SU-DHL-6 (cell line): ENCODE measurements at regions not wholly inside any gene's neighbourhood (a gene's known extent, or its start where the extent isn't known, plus 50 kb on each side); places are given as distances from the start of the nearest gene placed in this dataset.

Experiments
- EZH2phosphoT487 ChIP-seq: fragments of 200-600 bp; sonication (generic), shearing (Covaris generic); conservative IDR thresholded peaks from 2 replicates; pipeline ENCODE4 v1.6.1; 2018; ENCODE audit warnings: mild to moderate bottlenecking, antibody characterized with exemption, low read length, moderate library complexity, mixed read lengths
- TF ChIP-seq, protein P1 (sequence below): fragments of 200-600 bp; sonication (generic); IDR thresholded peaks from one replicate; pipeline ENCODE4 v1.5.1; 2017; ENCODE audit warnings: antibody characterized with exemption, mild to moderate bottlenecking, low read length, moderate library complexity; ENCODE audit not compliant: insufficient read depth, poor library complexity, severe bottlenecking

DNA sequence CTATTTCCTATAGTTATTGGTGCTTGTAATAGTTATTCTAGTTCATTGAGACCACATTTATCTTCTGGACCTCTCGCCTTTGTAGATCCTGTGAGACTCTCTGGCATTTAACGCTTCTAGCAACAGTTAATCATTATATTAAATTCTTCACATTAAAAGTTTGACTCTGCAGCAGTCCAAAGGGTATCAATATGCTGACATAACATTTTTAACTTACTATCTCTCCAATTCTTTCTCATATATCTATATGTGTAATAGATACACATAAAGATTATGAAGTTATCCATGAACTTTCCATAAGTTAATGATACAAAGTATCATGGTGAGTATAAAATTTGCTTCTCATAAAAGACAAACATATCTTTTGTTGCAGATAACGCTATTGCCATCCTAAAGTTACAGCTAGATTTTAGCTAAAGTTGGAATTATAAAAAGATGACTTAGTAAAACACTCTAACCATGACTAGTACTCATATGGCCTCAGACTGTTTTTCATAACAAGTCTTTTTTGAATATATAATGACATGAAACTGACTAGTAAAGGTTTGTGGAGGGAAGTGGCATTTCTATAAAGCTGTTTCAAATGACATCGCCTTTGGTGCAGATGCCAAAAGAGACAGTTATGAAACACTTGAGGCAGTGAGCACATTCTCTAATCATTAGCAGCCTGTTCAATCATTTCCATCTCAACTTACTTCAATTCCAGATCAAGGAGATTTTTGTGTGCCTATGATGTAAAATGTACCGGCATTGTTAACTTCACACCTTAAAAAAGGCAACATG, 379.3 kb upstream of the CBLB start:
- TF ChIP-seq, protein P1, sequence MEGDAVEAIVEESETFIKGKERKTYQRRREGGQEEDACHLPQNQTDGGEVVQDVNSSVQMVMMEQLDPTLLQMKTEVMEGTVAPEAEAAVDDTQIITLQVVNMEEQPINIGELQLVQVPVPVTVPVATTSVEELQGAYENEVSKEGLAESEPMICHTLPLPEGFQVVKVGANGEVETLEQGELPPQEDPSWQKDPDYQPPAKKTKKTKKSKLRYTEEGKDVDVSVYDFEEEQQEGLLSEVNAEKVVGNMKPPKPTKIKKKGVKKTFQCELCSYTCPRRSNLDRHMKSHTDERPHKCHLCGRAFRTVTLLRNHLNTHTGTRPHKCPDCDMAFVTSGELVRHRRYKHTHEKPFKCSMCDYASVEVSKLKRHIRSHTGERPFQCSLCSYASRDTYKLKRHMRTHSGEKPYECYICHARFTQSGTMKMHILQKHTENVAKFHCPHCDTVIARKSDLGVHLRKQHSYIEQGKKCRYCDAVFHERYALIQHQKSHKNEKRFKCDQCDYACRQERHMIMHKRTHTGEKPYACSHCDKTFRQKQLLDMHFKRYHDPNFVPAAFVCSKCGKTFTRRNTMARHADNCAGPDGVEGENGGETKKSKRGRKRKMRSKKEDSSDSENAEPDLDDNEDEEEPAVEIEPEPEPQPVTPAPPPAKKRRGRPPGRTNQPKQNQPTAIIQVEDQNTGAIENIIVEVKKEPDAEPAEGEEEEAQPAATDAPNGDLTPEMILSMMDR, result no peak
- TF ChIP-seq EZH2phosphoT487, result no peak
